ENCODE measurements at regions not wholly inside any gene's neighbourhood (a gene's known extent, or its start where the extent isn't known, plus 50 kb on each side); places are given as distances from the start of the nearest gene placed in this dataset.

DNA sequence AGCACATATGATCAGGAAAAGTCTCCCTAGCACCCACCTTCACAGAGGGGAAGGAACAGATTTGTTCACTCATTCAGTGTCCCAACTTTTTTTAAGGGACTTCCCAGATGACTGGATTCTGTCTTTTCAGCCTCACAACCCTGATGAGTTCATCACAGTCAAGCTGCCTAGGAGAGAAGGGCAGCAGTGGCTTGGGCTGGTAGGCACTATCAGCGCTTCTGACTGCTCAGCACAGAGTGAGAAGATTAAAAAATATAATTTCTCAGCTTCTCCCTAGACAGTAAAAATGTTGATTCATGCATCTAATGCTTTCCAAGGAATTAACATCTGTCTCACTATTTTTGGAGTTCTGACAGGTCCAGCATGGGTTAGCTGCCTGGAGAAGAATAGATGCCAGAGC, 328.2 kb downstream of the DTHD1 start:
- TF ChIP-seq, protein P1, sequence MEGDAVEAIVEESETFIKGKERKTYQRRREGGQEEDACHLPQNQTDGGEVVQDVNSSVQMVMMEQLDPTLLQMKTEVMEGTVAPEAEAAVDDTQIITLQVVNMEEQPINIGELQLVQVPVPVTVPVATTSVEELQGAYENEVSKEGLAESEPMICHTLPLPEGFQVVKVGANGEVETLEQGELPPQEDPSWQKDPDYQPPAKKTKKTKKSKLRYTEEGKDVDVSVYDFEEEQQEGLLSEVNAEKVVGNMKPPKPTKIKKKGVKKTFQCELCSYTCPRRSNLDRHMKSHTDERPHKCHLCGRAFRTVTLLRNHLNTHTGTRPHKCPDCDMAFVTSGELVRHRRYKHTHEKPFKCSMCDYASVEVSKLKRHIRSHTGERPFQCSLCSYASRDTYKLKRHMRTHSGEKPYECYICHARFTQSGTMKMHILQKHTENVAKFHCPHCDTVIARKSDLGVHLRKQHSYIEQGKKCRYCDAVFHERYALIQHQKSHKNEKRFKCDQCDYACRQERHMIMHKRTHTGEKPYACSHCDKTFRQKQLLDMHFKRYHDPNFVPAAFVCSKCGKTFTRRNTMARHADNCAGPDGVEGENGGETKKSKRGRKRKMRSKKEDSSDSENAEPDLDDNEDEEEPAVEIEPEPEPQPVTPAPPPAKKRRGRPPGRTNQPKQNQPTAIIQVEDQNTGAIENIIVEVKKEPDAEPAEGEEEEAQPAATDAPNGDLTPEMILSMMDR (IDR thresholded peaks at IDR 0.05 in 4 of 5, conservative IDR thresholded peaks at IDR 0.05 in 1 of 5): no peak
- no peak for TF ChIP-seq POLR2A (IDR thresholded peaks at IDR 0.05)

All from gastrocnemius medialis (tissue), 4 donors.